ENCODE measurements at regions not wholly inside any gene's neighbourhood (a gene's known extent, or its start where the extent isn't known, plus 50 kb on each side); places are given as distances from the start of the nearest gene placed in this dataset.

DNA sequence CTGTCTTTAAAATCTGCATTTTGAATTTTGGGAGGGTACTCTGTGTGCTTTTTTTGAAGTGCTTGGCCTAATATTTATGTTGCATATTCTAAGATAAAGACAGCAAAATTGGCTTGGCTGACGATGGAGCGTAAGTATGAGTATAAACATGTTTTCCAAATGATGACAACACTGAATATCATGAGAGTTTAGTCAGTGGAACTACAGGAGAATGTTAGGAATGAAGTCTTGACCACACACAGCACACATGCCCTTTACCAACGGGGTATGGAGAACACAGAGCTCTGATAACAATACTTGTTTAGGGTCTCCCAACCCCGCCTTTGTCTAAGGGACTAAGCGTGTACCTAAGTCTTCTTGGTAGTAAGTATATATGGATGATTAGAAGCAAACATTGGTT lies 253.9 kb upstream of the FZD8 start:
- DNase-seq (ENCODE audit: low spot score), result no peak
- in situ Hi-C loops (cut with MboI; ENCODE audit: low sequenced_read_pairs, unreplicated experiment), result no loop called here

GRCh38 chr10:35895331-35895730 lies 253.2 kb upstream of the FZD8 start:
- TF ChIP-seq, protein P1, sequence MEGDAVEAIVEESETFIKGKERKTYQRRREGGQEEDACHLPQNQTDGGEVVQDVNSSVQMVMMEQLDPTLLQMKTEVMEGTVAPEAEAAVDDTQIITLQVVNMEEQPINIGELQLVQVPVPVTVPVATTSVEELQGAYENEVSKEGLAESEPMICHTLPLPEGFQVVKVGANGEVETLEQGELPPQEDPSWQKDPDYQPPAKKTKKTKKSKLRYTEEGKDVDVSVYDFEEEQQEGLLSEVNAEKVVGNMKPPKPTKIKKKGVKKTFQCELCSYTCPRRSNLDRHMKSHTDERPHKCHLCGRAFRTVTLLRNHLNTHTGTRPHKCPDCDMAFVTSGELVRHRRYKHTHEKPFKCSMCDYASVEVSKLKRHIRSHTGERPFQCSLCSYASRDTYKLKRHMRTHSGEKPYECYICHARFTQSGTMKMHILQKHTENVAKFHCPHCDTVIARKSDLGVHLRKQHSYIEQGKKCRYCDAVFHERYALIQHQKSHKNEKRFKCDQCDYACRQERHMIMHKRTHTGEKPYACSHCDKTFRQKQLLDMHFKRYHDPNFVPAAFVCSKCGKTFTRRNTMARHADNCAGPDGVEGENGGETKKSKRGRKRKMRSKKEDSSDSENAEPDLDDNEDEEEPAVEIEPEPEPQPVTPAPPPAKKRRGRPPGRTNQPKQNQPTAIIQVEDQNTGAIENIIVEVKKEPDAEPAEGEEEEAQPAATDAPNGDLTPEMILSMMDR (IDR thresholded peaks at IDR 0.05; ENCODE audit: borderline replicate concordance, control extremely low read depth, extremely low read depth, insufficient read depth, missing control alignments), result no peak
- no peak for DNase-seq (ENCODE audit: low spot score)
- in situ Hi-C loops (cut with MboI; ENCODE audit: low sequenced_read_pairs, unreplicated experiment), result no loop called here

More for the DNA sequence above, 253.9 kb upstream of the FZD8 start:
- TF ChIP-seq, protein P1 (IDR thresholded peaks at IDR 0.05; ENCODE audit: borderline replicate concordance, control extremely low read depth, extremely low read depth, insufficient read depth, missing control alignments), result no peak

GRCh38 chr10:35892526-35892925 lies 250.4 kb upstream of the FZD8 start:
- DNase-seq (ENCODE audit: low spot score), result no peak
- TF ChIP-seq, protein P1 (IDR thresholded peaks at IDR 0.05; ENCODE audit: borderline replicate concordance, control extremely low read depth, extremely low read depth, insufficient read depth, missing control alignments), result no peak
- in situ Hi-C loops (cut with MboI; ENCODE audit: low sequenced_read_pairs, unreplicated experiment), result no loop called here

DNA sequence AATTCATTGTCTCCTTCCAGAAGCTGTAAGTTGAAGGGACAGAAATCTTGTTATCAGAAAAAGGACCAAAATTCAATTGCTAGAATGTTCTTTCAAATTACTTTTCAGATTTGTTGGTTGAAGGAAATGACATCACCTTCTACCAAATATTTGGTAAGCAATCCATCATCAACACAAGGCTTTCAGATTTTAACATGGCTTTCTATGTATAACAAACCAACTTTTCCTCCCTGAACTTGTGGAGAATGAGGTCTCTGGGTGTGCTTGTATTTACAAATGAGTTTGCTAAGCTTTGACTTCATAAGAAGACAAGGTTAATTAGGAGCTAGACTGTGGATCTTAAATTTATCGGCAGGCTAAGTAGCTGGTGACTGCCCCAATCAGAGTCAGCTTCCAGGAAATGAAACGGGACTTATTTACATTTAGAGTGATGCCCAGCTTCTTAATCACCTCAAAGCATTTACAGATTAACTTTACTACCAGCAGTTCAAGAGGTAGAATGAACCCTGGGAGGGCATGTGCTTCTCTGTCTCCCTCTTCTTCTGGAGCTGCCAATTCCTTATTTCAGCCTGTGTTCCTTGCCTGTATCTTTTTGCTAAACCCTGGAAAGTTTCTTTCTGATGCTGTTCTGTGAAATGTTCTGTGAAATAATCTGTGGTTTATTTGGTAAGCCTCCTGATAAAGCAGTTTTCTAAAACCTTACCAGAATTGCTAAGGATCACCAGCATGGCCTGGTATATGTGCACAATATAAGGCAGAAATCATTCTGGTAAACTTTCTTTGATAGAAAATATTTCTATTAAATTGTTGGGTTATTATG lies 248.8 kb upstream of the FZD8 start:
- DNase-seq (ENCODE audit: low spot score), result no peak
- in situ Hi-C loops (cut with MboI; ENCODE audit: low sequenced_read_pairs, unreplicated experiment), result no loop called here
- TF ChIP-seq, protein P1 (IDR thresholded peaks at IDR 0.05; ENCODE audit: borderline replicate concordance, control extremely low read depth, extremely low read depth, insufficient read depth, missing control alignments), result no peak

GRCh38 chr10:35889971-35890675 lies 248.0 kb upstream of the FZD8 start:
- TF ChIP-seq, protein P1 (IDR thresholded peaks at IDR 0.05; ENCODE audit: borderline replicate concordance, control extremely low read depth, extremely low read depth, insufficient read depth, missing control alignments), result no peak
- no peak for DNase-seq (ENCODE audit: low spot score)
- in situ Hi-C loops (cut with MboI; ENCODE audit: low sequenced_read_pairs, unreplicated experiment), result no loop called here

DNA sequence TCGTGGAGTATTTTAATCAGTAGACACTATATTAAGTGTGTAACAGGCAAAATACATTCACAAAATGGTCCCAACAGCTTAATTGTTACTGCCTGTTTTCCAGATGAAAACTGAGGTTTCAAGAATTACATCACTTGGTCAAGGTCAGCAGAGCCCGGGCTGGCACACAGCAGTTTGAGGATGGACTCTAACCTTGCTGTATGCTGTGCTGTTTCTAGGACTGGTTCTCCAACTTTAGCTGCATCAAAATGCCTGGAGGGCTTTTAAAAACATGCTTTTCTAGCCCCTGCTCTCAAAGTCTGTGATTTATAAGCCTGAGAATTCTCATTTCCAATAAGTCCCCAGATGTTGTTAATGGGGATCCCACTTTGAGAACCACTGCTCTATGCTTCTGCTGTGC lies 247.1 kb upstream of the FZD8 start:
- in situ Hi-C loops (cut with MboI; ENCODE audit: low sequenced_read_pairs, unreplicated experiment), result no loop called here
- TF ChIP-seq, protein P1 (IDR thresholded peaks at IDR 0.05; ENCODE audit: borderline replicate concordance, control extremely low read depth, extremely low read depth, insufficient read depth, missing control alignments), result no peak
- DNase-seq (ENCODE audit: low spot score), result no peak
